GM12891 (cell line): ENCODE measurements at regions not wholly inside any gene's neighbourhood (a gene's known extent, or its start where the extent isn't known, plus 50 kb on each side); places are given as distances from the start of the nearest gene placed in this dataset.
"Not testable (repeated sequence)": the region's sequence is repeated elsewhere in the genome, so short reads cannot be mapped to it uniquely, and the experiment has no call there.

Experiments used
- PAX5 ChIP-seq: IDR thresholded peaks from 2 replicates; pipeline ENCODE4 v1.6.1; 2011; ENCODE audit warnings: low read length, moderate library complexity, mild to moderate bottlenecking; ENCODE audit not compliant: insufficient read depth, severe bottlenecking
- POLR2A ChIP-seq: IDR thresholded peaks from 2 replicates; pipeline ENCODE4 v1.6.1; 2011; ENCODE audit warnings: low read depth, low read length, control low read depth
- POLR2AphosphoS5 ChIP-seq: IDR thresholded peaks from 2 replicates; pipeline ENCODE4 v1.6.1; 2011; ENCODE audit warnings: low read depth, low read length, control low read depth
- POU2F2 ChIP-seq: IDR thresholded peaks from 2 replicates; pipeline ENCODE4 v1.6.1; 2011; ENCODE audit warnings: low read depth, mild to moderate bottlenecking, control low read depth, low read length, moderate library complexity
- TAF1 ChIP-seq: IDR thresholded peaks from 2 replicates; pipeline ENCODE4 v1.6.1; 2011; ENCODE audit warnings: low read depth, low read length, control low read depth

DNA sequence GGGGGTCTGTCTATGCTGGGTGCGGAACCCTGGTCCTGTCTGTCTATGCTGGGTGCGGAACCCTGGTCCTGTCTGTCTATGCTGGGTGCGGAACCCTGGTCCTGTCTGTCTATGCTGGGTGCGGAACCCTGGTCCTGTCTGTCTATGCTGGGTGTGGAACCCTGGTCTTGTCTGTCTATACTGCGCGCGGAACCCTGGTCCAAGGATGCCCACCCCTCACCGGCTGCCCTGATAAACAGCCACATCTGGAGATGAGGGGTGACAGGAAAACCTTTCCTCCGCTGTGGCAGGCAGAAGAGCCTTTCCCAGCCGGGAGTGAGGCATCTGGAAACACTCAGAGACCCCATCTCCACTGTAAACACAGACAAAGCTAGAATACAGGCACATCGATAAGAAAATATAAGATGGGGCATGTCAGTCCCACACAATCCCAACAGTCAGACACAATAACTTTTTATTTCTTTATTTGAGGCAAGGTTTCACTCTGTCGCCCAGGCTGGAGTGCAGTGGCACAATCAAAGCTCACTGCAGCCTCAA lies 359.5 kb downstream of the C16orf95 start:
- TF ChIP-seq POLR2A, POLR2AphosphoS5, POU2F2, TAF1, PAX5: not testable (repeated sequence)
